ENCODE measurements at regions not wholly inside any gene's neighbourhood (a gene's known extent, or its start where the extent isn't known, plus 50 kb on each side); places are given as distances from the start of the nearest gene placed in this dataset.
"Not testable (repeated sequence)": the region's sequence is repeated elsewhere in the genome, so short reads cannot be mapped to it uniquely, and the experiment has no call there.

GRCh38 chr2:8561692-8562091, 120.2 kb upstream of the ID2 start:
- TF ChIP-seq AFF1 (IDR thresholded peaks at IDR 0.05; ENCODE audit: low read depth in 1 of 2, partially characterized antibody in 2 of 2): peak in 1 of 2 experiments; percentile 99
- not testable (repeated sequence) for H3K9me3 ChIP-seq (replicated peaks; ENCODE audit: control insufficient read depth, insufficient read depth, low read depth, low read length); H3K79me2 ChIP-seq (ENCODE audit: control insufficient read depth, insufficient read depth, low read length)

More at GRCh38 chr2:8561692-8562091, 120.2 kb upstream of the ID2 start:
- DNase-seq (ENCODE audit: extremely low read depth in 1 of 4, low spot score in 3 of 4); H2AFZ ChIP-seq (ENCODE audit: low read depth, low read length); intact Hi-C loops (cut with micrococcal nuclease); H3K9me1 ChIP-seq (ENCODE audit: control insufficient read depth, insufficient read depth, low read length); FAIRE-seq; H3K27ac ChIP-seq (ENCODE audit: extremely low read depth, low read depth, low read length); POLR2A ChIA-PET; BruUV-seq (replicated peaks); H3K4me1 ChIP-seq (replicated peaks in 1 of 2; ENCODE audit: control insufficient read depth in 2 of 2, insufficient read depth in 2 of 2, low read length in 2 of 2); H3K4me3 ChIP-seq; H4K20me1 ChIP-seq (replicated peaks; ENCODE audit: control insufficient read depth, insufficient read depth, low read length); ATAC-seq; in situ Hi-C loops (cut with MboI); H3K36me3 ChIP-seq (ENCODE audit: control insufficient read depth, insufficient read depth, low read length); H3K4me2 ChIP-seq (ENCODE audit: insufficient read depth, low read length); CTCF ChIA-PET (ENCODE audit: low intra/inter-chr PET ratio); H3K9ac ChIP-seq (ENCODE audit: insufficient read depth in 1 of 2, low read depth in 2 of 2, low read length in 2 of 2): not testable (repeated sequence)
- 0% methylated on average over 1 of the region's 2 CpGs for WGBS (ENCODE audit: insufficient coverage, low coverage, missing lambda C conversion rate)
- peaks cover 9 to 27% of the 10 kb centered on the region in 2 experiments; a peak in 4 of 5 replicates for H3K27me3 ChIP-seq (ENCODE audit: control insufficient read depth in 2 of 2, insufficient read depth in 2 of 2, low read length in 2 of 2)

Measured in K562 (cell line).